NCI-H187 treated with DMSO at 0.1 percent for 48 hours (cell line): ENCODE measurements at regions not wholly inside any gene's neighbourhood (a gene's known extent, or its start where the extent isn't known, plus 50 kb on each side); places are given as distances from the start of the nearest gene placed in this dataset.
"Not testable (repeated sequence)": the region's sequence is repeated elsewhere in the genome, so short reads cannot be mapped to it uniquely, and the experiment has no call there.

Experiments used
- DNase-seq: peaks from one replicate; lab custom pipeline; 2025; lab: John Stamatoyannopoulos, UW

GRCh38 chr2:234722176-234722575 is 225.3 kb upstream of the ARL4C start:
- DNase-seq, result no peak

DNA sequence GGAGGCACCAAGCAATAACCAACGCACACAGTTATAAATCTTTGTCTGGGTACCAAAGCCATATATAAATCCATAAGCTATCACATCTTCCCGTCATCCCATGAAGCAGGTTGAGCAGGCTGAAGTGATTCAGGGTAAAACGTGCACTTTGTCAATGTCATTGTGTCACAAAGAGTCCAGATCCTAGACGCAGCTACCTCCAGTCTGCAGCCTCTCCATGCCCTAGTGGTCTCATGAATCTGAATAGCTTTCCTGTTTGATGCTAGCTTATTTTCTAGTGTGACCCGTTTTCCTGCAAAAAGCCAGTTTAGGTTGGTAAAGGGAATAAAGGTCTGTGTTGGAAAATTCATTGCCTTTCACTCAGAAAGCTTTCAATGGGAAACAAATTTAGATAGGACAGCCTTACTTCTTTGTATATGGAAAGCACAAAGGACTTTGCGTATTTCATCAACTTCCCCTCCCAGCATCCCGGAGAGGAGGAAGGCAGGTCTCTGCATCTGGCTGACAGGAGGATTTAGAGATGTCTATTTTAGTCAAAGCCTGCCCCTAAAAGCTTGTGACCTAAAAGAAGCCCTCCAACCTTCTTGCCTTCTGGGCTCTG is 222.3 kb upstream of the ARL4C start:
- DNase-seq, result no peak

GRCh38 chr2:234716271-234716670 is 219.4 kb upstream of the ARL4C start:
- DNase-seq, result no peak

DNA sequence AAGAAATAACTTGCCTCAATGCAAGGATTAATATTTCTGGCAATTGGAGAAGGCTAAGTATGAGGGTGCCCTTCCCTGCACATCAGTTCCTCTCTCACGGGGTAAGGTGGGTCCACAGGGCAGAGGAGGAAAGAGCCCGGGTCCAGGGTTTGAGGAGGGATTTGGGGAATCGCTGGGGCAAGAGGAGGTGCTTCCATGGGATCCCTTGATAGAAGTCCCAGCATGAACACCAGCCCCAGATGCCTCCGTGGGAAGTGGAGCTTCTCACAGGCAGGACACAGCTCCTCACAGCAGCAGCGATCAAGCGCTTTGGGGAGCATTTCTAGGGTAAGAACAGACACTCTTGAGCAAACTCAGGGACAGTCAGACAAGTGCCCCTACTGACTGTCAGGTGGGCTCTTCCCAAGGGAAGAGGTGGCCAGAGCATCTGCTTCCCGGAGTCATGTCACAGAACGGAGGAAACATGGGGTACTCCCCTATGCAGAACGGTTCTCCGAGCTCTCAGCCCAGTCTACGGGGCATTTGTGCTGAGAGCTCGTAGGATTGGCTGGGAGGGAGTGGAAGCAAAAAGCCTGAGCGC is 218.9 kb upstream of the ARL4C start:
- no peak for DNase-seq

DNA sequence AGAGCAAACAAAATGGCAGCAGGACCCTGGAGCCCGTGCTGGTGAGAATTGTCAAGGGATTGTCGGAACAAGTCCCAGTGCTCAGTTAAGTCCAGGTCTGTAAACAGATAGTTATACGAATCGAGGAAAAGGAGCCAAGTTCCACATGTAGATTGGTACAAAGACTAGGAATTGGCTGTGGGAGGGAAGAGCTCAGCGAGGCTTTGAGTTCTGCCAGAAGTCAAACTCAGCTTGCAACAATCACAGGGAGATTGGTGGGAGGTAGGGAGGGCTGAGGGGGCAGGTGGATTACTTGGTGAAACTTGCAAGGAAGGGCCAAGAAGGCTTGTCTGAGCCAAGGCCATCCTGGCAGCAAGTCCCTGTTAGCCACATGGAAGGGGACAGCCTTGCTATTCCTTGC is 217.8 kb upstream of the ARL4C start:
- DNase-seq, result no peak

DNA sequence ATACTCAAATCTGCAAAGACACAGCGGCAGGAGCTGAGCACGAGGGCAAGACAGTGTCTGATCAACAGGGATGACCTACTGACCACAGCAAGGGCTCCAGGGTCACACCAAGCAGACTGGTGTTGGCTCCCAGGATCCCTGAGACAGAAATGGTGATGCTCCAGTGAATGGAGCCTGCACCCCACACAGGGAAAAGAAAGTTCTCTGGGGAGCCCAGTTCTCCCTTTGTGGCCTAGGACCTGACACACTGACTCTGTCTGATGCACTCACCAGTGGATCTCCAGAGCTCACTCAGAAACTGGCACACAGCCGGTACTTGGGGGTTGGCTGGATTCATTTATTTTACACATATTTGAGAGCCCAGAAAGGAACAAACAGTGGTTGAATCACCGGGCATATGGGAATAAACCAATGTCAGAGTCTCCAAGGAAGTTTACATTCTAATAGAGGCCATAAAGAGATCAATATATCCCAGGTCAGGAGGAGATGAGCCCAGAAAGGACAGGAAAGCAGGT is 215.6 kb upstream of the ARL4C start:
- DNase-seq, result no peak

DNA sequence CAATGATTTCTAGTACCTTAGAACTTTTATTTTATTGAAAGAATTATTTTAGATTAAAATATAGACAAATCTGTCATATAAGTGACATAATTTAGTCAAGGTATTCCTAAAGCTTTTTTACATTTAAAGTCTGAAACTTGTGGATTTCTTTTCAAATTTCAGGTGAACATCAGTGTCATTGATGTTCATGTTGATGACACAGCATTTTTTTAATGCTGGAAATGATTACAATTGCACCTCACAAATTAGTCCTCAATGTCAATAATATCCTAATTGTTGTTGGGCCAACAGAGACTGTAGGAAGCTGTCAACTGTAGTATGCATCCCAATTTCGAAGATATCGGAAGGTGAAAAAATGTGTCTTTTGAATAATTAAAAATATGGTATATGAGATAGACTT is 214.4 kb upstream of the ARL4C start:
- DNase-seq, result no peak

DNA sequence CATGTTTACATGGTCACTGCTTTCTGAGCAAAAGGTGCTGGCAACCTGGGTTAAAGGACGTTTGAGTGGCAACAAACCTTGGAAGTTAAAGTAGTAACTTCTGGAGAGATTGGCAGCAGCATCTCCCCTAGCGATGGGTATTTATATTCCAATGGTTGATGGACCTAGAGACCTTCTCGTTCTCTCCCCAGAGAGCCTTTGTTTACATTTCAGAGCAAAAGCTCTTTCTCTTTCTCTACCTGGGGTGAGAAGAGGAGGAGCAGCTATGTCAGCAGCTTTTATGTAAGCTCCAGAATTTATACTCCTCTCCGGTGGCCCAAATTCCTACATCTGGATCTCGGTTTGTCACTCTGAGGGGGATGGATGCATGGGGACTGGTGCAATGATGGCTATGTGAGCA is 213.7 kb upstream of the ARL4C start:
- DNase-seq, result no peak

- no peak for DNase-seq
Measured at GRCh38 chr2:234710066-234710465, 213.2 kb upstream of the ARL4C start.

DNA sequence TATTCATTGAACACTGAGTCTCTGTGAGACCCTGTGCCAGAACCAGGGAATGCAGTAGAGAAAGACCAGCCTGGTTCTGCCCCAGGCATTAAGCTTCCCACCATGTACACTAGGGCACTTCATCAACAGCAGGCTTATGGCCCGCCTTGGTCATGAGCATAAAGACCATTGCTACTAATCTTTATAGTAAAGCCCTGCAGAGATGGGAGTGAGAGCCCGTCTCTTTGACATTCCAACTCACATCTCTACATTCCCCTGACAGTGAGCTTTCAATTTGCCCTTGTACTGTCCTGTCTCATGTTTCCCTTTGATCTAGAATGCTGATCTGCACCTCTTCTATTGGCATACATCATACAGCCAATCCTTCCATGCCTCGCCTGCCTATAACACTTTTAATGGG is 211.8 kb upstream of the ARL4C start:
- DNase-seq, result no peak

GRCh38 chr2:234708091-234708683 is 211.3 kb upstream of the ARL4C start:
- DNase-seq, result no peak

DNA sequence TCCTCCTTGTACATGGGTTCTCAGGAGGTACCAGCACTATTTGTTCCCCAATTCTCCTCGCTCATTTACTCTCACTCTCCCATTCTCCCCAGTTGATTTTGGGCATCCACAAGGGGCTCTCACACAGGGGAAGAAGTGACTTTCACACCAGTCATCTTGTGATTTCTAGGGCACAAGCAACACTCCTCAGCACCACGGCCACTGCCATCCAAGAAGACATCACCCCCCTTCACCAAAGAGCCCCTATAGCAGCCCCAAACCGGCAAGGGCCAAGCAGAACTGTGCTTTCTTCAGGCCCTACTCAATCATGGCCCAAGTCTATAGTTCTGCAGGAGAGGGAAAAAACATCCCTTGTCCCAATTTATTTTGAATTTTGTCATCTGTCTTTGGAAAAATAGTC is 209.2 kb upstream of the ARL4C start:
- no peak for DNase-seq

GRCh38 chr2:234705108-234705507 is 208.2 kb upstream of the ARL4C start:
- DNase-seq, result no peak

- no peak for DNase-seq
Measured at GRCh38 chr2:234703258-234703657, 206.4 kb upstream of the ARL4C start.

GRCh38 chr2:234702731-234703225 is 205.9 kb upstream of the ARL4C start:
- no peak for DNase-seq

GRCh38 chr2:234701841-234702240 is 205.0 kb upstream of the ARL4C start:
- DNase-seq, result no peak

DNA sequence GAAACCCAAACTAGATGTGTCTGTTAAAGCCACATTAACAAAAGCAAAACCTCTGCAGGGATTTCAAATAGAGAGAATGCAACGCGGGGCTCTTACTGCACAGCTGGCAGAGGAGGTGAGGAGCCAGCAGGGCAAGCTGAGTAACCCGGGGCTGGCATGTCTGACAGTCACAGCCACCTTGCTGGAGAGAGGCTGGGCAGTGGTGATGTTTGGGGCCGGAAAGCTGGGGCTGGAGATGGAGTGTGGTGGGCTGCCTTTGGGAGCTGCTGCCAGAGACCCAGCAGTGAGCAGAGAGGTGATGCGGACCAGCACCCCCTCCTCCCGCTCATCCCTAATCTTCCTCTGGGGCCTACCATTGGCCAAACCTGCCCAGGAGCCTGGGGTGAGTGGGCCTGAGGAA is 204.5 kb upstream of the ARL4C start:
- no peak for DNase-seq

DNA sequence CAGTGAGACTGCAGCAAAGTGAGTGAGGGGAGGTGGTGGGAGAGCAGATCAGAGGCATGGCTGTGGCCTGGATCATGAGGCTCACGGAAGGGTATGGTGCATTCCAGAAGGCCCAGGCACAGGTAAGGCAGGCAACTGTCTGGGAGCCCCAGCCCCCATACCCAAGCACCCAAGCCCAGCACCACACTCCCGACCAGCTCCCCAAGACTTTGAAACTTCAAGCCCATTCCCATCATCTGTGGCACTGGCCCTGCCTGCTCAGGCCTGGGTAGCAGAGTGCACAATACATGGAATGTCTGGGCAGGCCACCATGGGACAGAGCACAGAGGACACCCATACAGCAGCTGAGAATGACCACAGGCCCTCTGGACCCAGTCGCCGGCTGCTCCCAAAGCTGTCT is 202.6 kb upstream of the ARL4C start:
- no peak for DNase-seq

DNA sequence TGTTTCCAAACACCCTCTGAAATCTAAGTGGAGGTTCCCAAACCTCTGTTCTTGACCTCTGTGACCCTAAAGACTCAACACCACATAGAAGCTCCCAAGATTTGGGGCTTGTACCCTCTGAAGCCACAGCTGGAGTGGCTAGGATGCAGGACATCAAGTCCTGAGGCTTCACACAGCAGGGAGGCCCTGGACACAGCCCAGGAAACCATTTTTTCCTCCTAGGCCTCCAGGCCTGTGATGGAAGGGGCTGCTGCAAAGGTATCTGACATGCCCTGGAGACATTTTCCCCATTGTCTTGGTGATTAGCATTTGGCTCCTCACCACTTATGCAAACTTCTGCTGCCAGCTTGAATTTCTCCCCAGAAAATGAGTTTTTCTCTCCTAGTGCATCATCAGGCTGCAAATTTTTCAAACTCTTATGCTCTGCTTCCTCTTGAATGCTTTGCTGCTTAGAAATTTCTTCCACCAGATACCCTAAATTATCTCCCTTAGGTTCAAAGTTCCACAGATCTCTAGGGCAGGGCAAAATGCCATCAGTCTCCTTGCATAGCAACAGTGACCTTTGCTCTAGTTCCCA is 200.5 kb upstream of the ARL4C start:
- not testable (repeated sequence) for DNase-seq

- DNase-seq, result no peak
Measured at GRCh38 chr2:234695981-234696380, 199.1 kb upstream of the ARL4C start.

DNA sequence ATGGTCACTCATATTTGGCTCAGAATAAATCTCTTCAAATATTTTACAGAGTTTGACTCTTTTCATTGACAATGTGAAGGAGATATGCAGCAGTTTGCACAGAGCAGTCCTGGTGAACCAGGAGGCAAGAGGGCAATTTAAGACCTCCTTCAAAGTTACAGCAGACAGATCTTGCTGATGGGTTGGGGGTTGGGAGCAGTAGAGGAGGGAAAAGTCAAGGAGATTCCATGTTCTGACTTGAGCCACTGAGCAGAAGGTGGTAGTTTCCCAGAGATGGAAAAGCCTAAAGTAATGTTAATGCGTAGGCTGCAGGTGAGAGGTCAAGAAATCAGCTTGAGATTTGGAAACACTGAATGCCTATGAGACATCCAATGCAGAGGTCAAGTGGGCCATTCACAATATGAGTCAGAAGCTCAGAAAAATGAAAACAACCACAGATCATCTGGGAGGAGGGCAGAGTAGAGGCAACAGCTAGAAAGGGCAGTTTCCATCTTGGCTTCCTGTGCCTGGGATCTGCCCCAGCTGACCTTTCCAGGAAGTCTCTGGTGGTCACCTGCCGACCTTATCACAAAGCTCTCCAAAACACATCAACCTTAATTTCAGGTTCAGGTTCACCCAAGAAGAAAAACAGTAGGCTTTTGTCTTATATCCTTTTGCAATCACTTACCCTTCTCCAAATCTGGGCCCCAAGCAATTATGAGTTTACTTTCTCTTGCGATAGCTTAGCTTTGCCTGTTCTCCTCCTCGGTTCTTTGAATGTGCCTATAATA is 197.5 kb upstream of the ARL4C start:
- DNase-seq, result no peak

DNA sequence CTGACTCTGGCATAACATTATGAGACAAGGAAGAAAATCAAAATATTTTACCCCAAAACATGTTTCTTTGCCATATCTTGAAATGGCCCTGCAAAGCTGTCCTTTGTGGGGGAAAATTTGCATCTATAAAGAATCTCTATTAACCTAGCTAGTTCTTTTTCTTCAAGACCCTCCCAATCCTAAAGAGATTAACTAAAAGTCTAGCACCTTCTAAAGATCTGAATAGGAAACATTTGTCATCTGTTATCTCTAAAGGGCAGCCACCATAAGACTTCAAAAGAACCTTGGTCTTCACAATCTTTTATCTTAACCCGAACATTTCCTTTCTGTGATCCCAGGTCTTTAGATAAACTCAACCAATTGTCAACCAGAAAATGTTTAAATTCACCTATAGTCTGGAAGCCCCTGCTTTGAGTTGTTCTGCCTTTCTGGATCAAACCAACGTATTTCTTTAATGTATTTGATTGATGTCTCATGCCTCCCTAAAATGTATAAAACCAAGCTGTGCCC is 196.9 kb upstream of the ARL4C start:
- not testable (repeated sequence) for DNase-seq
